NCI-H2029 (cell line): ENCODE measurements at regions not wholly inside any gene's neighbourhood (a gene's known extent, or its start where the extent isn't known, plus 50 kb on each side); places are given as distances from the start of the nearest gene placed in this dataset.
"Not testable (repeated sequence)": the region's sequence is repeated elsewhere in the genome, so short reads cannot be mapped to it uniquely, and the experiment has no call there.

Experiments used
- DNase-seq: peaks from one replicate; lab custom pipeline; 2025; lab: John Stamatoyannopoulos, UW

DNA sequence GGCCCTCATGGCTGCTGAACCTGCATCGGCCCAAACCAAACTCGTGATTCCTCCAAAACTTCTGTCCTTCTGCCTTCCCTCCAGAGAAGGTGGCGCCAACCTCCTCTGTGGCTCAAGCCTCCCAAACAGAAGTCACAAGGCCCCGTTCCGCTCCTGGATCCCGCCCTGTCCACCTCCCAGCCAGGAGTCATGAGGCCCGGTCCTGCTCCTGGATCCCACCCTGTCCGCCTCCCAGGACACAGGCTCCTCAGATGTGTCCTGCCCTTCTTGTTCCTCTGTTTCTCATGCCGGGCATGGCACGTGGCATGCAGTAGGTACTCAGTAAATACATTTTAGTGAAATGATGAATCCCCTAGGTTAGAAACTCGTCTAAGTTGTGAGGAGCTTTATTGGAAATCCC lies 94.2 kb upstream of the SFSWAP start:
- DNase-seq: no peak

GRCh38 chr12:131617179-131617578 lies 93.7 kb upstream of the SFSWAP start:
- no peak for DNase-seq

GRCh38 chr12:131617596-131618302 lies 93.1 kb upstream of the SFSWAP start:
- no peak for DNase-seq

DNA sequence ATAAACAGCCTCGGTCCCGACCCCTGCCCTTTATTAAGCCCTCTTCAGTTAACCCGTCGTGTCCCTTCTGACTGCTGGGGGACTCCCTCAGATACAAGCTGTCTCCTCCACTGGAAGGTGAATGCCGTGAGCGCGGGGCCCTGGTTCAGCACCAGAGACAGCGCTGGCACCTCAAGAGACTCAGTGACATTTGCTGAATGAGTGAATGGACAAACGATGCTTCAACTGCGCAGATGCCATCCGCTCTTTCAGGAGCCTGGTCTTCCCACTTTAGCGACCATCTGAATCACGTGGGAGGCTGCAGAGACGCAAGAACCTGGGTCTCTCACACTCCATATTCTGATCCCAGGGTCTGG lies 92.6 kb upstream of the SFSWAP start:
- no peak for DNase-seq

DNA sequence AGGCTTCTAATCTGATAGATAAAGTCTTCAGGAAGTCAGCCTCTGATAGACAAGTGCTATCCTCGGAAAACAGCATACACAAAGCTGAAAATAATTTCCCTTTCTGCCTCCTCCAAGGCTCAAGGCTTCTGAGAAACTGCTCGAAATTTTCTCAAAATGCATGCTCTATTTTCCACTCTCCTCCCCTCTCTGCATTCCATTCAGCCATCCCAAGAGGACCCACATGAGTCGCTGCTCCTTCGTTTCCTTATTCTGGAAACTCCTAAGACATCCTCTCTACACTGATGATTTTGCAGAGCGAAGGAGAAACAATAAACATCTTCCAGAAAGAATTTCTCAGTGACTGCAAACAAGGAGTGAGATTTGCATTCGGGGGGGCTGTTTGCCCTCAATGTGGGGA lies 92.2 kb upstream of the SFSWAP start:
- no peak for DNase-seq

GRCh38 chr12:131619106-131619642 lies 91.7 kb upstream of the SFSWAP start:
- DNase-seq: no peak

- DNase-seq: no peak
Observed at GRCh38 chr12:131619736-131620506, 91.0 kb upstream of the SFSWAP start.

DNA sequence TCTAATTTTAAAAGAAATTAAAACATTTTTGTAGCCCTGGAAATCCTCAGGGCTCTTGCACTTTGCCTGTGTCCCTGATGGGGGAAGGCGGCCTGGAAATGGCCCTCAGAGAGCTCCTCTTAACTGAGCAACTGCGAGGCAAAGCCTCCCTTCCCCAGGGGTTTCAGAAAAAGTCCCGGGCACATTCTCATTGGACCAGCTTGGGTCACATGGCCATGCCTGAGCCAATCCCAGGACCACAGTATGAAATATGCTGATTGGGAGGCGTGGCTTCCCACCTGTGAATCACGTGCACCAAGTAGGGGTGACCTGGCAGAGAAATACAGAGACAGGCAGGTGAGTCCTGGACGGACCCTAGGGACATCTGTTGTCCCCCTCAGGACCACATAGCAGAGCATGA lies 90.4 kb upstream of the SFSWAP start:
- DNase-seq: no peak

DNA sequence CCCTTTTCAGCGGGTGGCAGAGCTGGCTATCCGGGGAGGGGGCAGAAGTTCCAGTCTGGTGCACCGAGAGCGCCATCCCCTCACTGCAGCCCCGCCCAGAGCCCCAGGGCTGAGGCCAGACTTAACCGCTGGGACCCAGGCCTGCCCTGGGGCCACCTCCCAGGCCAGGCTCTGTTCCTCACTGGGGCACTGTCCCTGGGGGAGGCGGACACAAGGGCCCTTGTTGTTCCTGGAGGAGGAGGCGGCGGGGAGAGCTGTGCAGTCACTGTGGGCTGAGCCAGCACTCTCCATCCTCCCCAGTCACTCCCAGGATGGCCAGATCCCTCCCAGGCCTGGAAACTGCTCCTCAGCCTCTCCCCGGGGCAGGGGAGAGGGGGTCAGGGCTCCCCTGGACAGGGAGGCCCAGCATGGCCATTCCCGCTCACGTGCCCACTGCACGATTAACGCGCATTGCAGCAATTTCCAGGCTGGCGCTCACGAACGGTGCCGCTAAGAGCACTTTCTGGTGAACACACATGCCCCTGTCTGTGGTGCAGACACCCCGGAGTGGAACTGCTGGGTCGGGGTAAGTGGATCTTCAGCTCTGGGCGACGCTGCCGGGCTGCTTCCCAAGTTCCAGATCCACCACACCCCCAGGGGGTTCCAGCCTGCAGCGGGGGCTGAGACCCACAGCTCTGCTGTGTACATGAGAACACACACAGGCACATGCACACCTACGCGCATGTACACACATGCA lies 89.8 kb upstream of the SFSWAP start:
- DNase-seq: no peak

DNA sequence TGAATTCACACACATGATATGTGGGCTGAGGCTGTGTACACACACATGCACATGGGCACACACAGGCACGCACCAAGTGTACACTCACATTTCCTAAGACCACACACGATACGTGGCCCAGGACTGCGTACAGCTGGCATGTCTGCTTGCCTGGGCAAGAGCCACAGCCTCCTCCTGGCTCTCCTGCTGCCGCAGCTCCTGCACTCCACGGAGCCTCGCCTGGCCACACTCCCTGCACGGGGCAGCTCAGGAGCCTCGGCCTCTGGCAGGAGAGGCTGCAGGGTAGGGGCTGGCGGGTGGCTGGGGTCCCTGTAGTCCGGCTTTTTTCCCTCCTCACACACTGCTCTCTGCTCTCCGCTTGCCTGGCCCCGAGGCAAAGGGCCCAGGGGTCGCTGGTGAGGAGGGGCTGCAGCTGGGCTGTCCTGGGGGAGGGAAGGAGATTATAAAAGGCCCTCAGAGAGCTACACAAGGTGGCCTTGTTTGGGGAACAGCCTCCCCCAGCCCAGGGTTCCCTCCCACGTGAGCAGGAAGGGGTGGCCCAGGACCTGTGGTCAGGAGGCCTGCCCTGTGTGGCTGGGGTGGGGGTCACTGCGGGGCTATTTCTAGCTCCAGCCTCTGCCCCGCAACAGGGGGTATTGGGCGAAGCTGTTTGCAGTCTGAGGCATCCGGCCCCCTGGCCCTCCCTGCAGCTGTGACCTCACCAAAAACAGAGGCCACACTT lies 89.0 kb upstream of the SFSWAP start:
- no peak for DNase-seq

DNA sequence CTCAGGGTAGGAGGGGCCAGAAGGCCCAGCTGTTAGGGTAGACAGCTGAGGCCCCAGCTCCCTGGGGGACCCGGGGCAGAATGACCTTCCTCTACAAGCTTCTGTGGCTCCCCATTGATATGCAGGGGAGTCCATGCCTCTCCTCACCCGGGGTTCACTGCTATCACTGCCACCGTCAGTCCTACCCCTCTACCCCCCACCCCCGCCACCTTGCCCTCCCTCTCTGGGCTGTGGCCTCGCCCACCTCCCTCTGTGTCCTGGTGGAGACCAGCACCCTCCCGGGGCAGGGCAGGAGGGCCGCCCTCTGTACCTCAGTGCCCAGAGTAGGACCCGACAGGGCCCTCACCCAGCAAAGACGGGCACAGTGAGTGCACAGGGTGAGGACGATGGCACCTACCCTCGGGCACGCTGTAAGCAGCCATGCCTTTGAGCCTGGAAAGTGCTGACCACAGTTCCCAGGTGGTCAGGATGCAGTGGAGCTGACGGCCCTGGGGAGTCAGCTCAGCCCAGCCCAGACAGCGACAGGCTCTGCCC lies 88.4 kb upstream of the SFSWAP start:
- DNase-seq: no peak

GRCh38 chr12:131623404-131624368 lies 87.2 kb upstream of the SFSWAP start:
- not testable (repeated sequence) for DNase-seq

- DNase-seq: not testable (repeated sequence)
Observed at GRCh38 chr12:131624369-131624739, 86.5 kb upstream of the SFSWAP start.

DNA sequence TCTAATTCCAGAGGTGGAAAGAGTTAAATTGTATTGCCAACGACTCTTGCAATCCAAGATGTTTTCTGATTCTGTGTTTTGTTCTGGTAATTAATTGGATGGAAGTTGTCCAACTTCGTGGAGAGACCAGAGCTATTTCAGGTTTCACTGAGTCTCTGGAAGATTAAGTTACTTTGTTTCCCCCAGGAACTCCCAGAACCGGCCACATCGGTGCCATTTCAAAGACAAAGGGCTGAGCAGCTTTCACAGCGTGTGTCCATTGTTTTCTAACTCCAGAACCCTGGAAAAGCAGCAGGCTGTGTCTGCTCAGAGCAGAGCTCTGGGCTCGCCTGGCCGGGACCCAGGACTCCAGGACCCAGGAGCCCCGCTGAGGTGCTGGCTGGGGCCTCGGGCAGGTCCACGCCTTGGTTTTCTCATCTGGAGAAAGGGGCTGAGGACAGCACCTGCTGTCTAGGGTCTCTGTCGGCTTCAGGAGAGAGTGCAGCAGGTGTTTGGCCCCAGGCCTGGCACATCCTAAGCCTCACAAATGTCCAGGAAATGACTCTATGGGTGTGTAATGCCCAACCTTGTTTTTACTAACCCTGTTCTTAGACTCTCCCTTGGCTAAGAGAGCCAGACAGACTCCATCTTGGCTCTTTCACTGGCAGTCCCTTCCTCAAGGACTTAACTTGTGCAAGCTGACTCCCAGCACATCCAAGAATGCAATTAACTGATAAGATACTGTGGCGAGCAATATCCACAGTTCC lies 86.0 kb upstream of the SFSWAP start:
- not testable (repeated sequence) for DNase-seq

GRCh38 chr12:131625966-131626722 lies 84.7 kb upstream of the SFSWAP start:
- not testable (repeated sequence) for DNase-seq

- DNase-seq: not testable (repeated sequence)
Observed at GRCh38 chr12:131627151-131628022, 83.5 kb upstream of the SFSWAP start.

- no peak for DNase-seq
Observed at GRCh38 chr12:131628023-131628740, 82.7 kb upstream of the SFSWAP start.
